H9 (cell line): ENCODE measurements at regions not wholly inside any gene's neighbourhood (a gene's known extent, or its start where the extent isn't known, plus 50 kb on each side); places are given as distances from the start of the nearest gene placed in this dataset.

Experiments
- DNase-seq: peaks from one replicate; pipeline ENCODE4 v3.0.0-alpha.2; 2017
- H2AFZ ChIP-seq: one replicate; pipeline ENCODE4 v1.6.1; 2013; ENCODE audit warnings: mild to moderate bottlenecking, low read length, control low read depth, moderate library complexity
- H2AK5ac ChIP-seq: 2 replicates; pipeline ENCODE4 v1.6.1; 2013; ENCODE audit warnings: low read length, control low read depth, mixed read lengths; ENCODE audit not compliant: insufficient read length
- H2BK120ac ChIP-seq: one replicate; pipeline ENCODE4 v1.6.1; 2013; ENCODE audit warnings: low read depth, mild to moderate bottlenecking, low read length, control low read depth, inconsistent platforms; ENCODE audit not compliant: poor library complexity, severe bottlenecking
- H2BK12ac ChIP-seq: 2 replicates; pipeline ENCODE4 v1.6.1; 2013; ENCODE audit warnings: low read length, control low read depth, mixed read lengths, low read depth; ENCODE audit not compliant: insufficient read length
- H2BK15ac ChIP-seq: 2 replicates; pipeline ENCODE4 v1.6.1; 2013; ENCODE audit warnings: low read depth, low read length, control low read depth
- H2BK20ac ChIP-seq: one replicate; pipeline ENCODE4 v1.6.1; 2013; ENCODE audit warnings: low read depth, mild to moderate bottlenecking, low read length, control low read depth, inconsistent platforms; ENCODE audit not compliant: poor library complexity, severe bottlenecking
- H2BK5ac ChIP-seq: 2 replicates; pipeline ENCODE4 v1.6.1; 2013; ENCODE audit warnings: low read length, control low read depth, mixed read lengths; ENCODE audit not compliant: insufficient read length
- H3K14ac ChIP-seq: 2 replicates; pipeline ENCODE4 v1.6.1; 2013; ENCODE audit warnings: low read length, control low read depth; ENCODE audit not compliant: insufficient read depth
- H3K18ac ChIP-seq: 2 replicates; pipeline ENCODE4 v1.6.1; 2013; ENCODE audit warnings: low read depth, mild to moderate bottlenecking, mixed read lengths, low read length, control low read depth; ENCODE audit not compliant: insufficient read length
- H3K23ac ChIP-seq: 2 replicates; pipeline ENCODE4 v1.6.1; 2013; ENCODE audit warnings: low read length, control low read depth, mixed read lengths, low read depth; ENCODE audit not compliant: insufficient read length
- H3K23me2 ChIP-seq: 2 replicates; pipeline ENCODE4 v1.6.1; 2013; ENCODE audit warnings: low read depth, mild to moderate bottlenecking, mixed read lengths, low read length, control low read depth; ENCODE audit not compliant: insufficient read length, poor library complexity, severe bottlenecking
- H3K27ac ChIP-seq: 2 replicates; pipeline ENCODE4 v1.5.1; 2013; ENCODE audit warnings: low read length, control low read depth, mixed read lengths, low read depth; ENCODE audit not compliant: insufficient read length
- H3K27me3 ChIP-seq: 2 replicates; pipeline ENCODE4 v1.6.1; 2013; ENCODE audit warnings: low read length, control low read depth, inconsistent platforms; ENCODE audit not compliant: insufficient read depth
- H3K4ac ChIP-seq: 2 replicates; pipeline ENCODE4 v1.6.1; 2013; ENCODE audit warnings: low read depth, mild to moderate bottlenecking, control low read depth, inconsistent platforms, low read length, moderate library complexity
- H3K4me1 ChIP-seq: 2 replicates; pipeline ENCODE4 v1.6.1; 2013; ENCODE audit warnings: low read length, control low read depth, inconsistent platforms; ENCODE audit not compliant: insufficient read depth
- H3K4me2 ChIP-seq: 2 replicates; pipeline ENCODE4 v1.6.1; 2013; ENCODE audit warnings: low read length, control low read depth, mixed read lengths; ENCODE audit not compliant: insufficient read length, insufficient read depth
- H3K56ac ChIP-seq: 2 replicates; pipeline ENCODE4 v1.6.1; 2013; ENCODE audit warnings: low read depth, mild to moderate bottlenecking, mixed read lengths, low read length, control low read depth; ENCODE audit not compliant: insufficient read length
- H3K79me1 ChIP-seq: 2 replicates; pipeline ENCODE4 v1.6.1; 2013; ENCODE audit warnings: low read depth, mild to moderate bottlenecking, moderate library complexity, low read length, control low read depth, inconsistent platforms; ENCODE audit not compliant: insufficient read depth, poor library complexity, severe bottlenecking
- H3K79me2 ChIP-seq: 2 replicates; pipeline ENCODE4 v1.6.1; 2013; ENCODE audit warnings: low read length, control low read depth, inconsistent platforms; ENCODE audit not compliant: insufficient read depth
- H3K9ac ChIP-seq: 2 replicates; pipeline ENCODE4 v1.6.1; 2013; ENCODE audit warnings: low read length, control low read depth, mixed read lengths; ENCODE audit not compliant: insufficient read length; ENCODE audit errors: extremely low read depth
- H3K9me3 ChIP-seq: one replicate; pipeline ENCODE4 v1.6.1; 2013; ENCODE audit warnings: low read depth, low read length, inconsistent platforms; ENCODE audit not compliant: control insufficient read depth
- H3T11ph ChIP-seq: one replicate; pipeline ENCODE4 v1.6.1; 2013; ENCODE audit warnings: mild to moderate bottlenecking, low read length, control low read depth, inconsistent platforms
- H4K20me1 ChIP-seq: one replicate; pipeline ENCODE4 v1.6.1; 2013; ENCODE audit not compliant: control insufficient read depth, insufficient read length, insufficient read depth
- H4K5ac ChIP-seq: 2 replicates; pipeline ENCODE4 v1.6.1; 2013; ENCODE audit warnings: low read depth, mild to moderate bottlenecking, mixed read lengths, low read length, control low read depth; ENCODE audit not compliant: insufficient read length
- H4K8ac ChIP-seq: replicated peaks from 2 replicates; pipeline ENCODE4 v1.6.1; 2013; ENCODE audit warnings: low read length, control low read depth, mixed read lengths, low read depth; ENCODE audit not compliant: insufficient read length
- H4K91ac ChIP-seq: 2 replicates; pipeline ENCODE4 v1.6.1; 2013; ENCODE audit warnings: low read depth, mild to moderate bottlenecking, moderate library complexity, mixed read lengths, low read length, control low read depth; ENCODE audit not compliant: insufficient read length
- H3K27ac Mint-ChIP-seq, 3 experiments: 2 replicates in 2 of 3; 3 replicates in 1 of 3; pipeline ENCODE4 v1.8.0; 2020 to 2021; ENCODE audit warnings: mixed read lengths in 3 of 3, mild to moderate bottlenecking in 1 of 3, moderate library complexity in 1 of 3
- H3K27me3 Mint-ChIP-seq: 2 replicates; pipeline ENCODE4 v1.8.0; 2021; ENCODE audit warnings: low read depth, mild to moderate bottlenecking, moderate library complexity, mixed read lengths
- H3K36me3 Mint-ChIP-seq, 3 experiments: 2 replicates in 2 of 3; 3 replicates in 1 of 3; pipeline ENCODE4 v1.8.0; 2020 to 2021; ENCODE audit warnings: low read depth in 3 of 3, mixed read lengths in 3 of 3; ENCODE audit not compliant: insufficient read depth in 1 of 3
- H3K4me1 Mint-ChIP-seq, 2 experiments: 2 replicates each; pipeline ENCODE4 v1.8.0; 2020; ENCODE audit warnings: mixed read lengths in 2 of 2
- H3K4me3 Mint-ChIP-seq, 2 experiments: 2 replicates in 1 of 2; 3 replicates in 1 of 2; pipeline ENCODE4 v1.8.0; 2020 to 2021; ENCODE audit warnings: mild to moderate bottlenecking in 2 of 2, mixed read lengths in 2 of 2, moderate library complexity in 1 of 2
- H3K9me3 Mint-ChIP-seq, 2 experiments: 2 replicates in 1 of 2; 3 replicates in 1 of 2; pipeline ENCODE4 v1.8.0; 2020; ENCODE audit warnings: mild to moderate bottlenecking in 2 of 2, mixed read lengths in 2 of 2, moderate library complexity in 1 of 2
- WGBS: extraction: QIAGEN DNeasy Blood & Tissue Kit; methylation state at CpG from one replicate; pipeline ENCODE4 v1.1.7; 2013; ENCODE audit warnings: missing lambda C conversion rate, low lambda C conversion rate, mixed read lengths; ENCODE audit not compliant: insufficient read length; ENCODE audit errors: extremely low coverage; 5-methylcytosine and 5-hydroxymethylcytosine counted together
- TF ChIP-seq, protein P1 (sequence below): fragments of 200-600 bp; sonication (generic); conservative IDR thresholded peaks from 3 replicates; pipeline ENCODE4 v1.8.0; 2021; ENCODE audit warnings: antibody characterized with exemption, mild to moderate bottlenecking

DNA sequence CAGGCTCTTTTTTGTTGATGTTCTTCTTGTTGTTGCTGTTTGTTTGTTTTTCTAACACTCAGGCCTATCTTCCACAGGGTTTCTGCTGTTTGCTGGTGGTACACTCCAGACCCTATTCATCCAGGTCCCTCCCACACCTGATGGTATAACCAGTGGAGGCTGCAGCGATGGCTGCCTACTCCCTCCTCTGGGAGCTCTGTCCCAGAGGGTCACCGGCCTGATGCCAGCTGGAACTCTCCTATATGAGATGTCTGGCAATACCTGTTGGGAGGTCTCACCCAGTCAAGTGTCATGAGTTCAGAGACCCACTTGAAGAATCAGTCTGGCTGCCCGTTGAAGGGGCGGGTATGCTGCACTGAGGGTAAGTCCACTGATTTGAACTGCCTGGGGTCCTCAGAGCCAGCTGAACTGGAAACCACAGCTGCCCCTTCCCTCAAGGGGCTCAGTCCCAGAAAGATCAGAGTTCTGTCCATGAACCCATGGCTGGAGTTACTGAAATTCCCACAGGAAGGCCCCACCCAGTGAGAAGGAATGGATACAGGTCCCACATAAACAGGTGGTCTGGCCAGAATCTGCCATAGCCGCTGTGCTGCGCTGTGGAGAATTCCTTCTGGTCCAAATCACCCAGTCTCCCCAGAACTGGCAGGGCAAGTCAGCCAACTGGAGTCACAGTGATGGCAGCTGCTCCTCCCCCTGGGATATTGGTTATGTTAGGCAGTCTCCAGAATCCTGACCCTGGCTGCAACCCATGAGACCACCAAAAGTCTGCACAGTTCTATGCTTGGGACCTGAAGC is 664.4 kb downstream of the FRK start:
- no peaks in the 10 kb centered on the region for H3K79me2 ChIP-seq
- TF ChIP-seq, protein P1, sequence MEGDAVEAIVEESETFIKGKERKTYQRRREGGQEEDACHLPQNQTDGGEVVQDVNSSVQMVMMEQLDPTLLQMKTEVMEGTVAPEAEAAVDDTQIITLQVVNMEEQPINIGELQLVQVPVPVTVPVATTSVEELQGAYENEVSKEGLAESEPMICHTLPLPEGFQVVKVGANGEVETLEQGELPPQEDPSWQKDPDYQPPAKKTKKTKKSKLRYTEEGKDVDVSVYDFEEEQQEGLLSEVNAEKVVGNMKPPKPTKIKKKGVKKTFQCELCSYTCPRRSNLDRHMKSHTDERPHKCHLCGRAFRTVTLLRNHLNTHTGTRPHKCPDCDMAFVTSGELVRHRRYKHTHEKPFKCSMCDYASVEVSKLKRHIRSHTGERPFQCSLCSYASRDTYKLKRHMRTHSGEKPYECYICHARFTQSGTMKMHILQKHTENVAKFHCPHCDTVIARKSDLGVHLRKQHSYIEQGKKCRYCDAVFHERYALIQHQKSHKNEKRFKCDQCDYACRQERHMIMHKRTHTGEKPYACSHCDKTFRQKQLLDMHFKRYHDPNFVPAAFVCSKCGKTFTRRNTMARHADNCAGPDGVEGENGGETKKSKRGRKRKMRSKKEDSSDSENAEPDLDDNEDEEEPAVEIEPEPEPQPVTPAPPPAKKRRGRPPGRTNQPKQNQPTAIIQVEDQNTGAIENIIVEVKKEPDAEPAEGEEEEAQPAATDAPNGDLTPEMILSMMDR: no peak
- H3K27ac Mint-ChIP-seq: no peak overlapping the region; a peak in 1 of 7 replicates
- no peaks in the 10 kb centered on the region for H3K4me1 ChIP-seq
- H2BK15ac ChIP-seq: no peak overlapping the region
- H2AK5ac ChIP-seq: no peak overlapping the region
- H2AFZ ChIP-seq: no peak overlapping the region
- H3K9me3 Mint-ChIP-seq: peaks cover 12 to 19% of the 10 kb centered on the region in 2 experiments; a peak in 4 of 5 replicates
- H3K56ac ChIP-seq: no peak overlapping the region
- WGBS: no CpG with 5 or more reads among the region's 6 CpGs
- no peak overlapping the region for H2BK20ac ChIP-seq
- no peak overlapping the region for H2BK5ac ChIP-seq
- no peaks in the 10 kb centered on the region for H3K9me3 ChIP-seq
- no peak overlapping the region for H3K18ac ChIP-seq
- no peaks in the 10 kb centered on the region for H3K23me2 ChIP-seq
- no peak overlapping the region for H3K23ac ChIP-seq
- no peak overlapping the region for H2BK120ac ChIP-seq
- H3K14ac ChIP-seq: no peak overlapping the region
- H3K9ac ChIP-seq: no peak overlapping the region
- H4K5ac ChIP-seq: no peak overlapping the region
- H3K4me3 Mint-ChIP-seq: no peak overlapping the region
- peaks cover 4 to 19% (median 6%) of the 10 kb centered on the region in 3 experiments for H3K36me3 Mint-ChIP-seq
- no peak overlapping the region for H3T11ph ChIP-seq
- no peaks in the 10 kb centered on the region for H3K79me1 ChIP-seq
- H4K20me1 ChIP-seq: no peaks in the 10 kb centered on the region
- no peak for DNase-seq
- H3K27me3 ChIP-seq: no peaks in the 10 kb centered on the region
- H2BK12ac ChIP-seq: no peak overlapping the region
- no peak overlapping the region for H3K4me2 ChIP-seq
- no peak overlapping the region for H4K8ac ChIP-seq
- H3K27ac ChIP-seq: no peak overlapping the region
- peaks cover 0 to 3% of the 10 kb centered on the region in 2 experiments; a peak in 1 of 4 replicates for H3K4me1 Mint-ChIP-seq
- H3K4ac ChIP-seq: no peak overlapping the region
- no peaks in the 10 kb centered on the region; the same call in none of the 2 replicates for H3K27me3 Mint-ChIP-seq
- no peak overlapping the region for H4K91ac ChIP-seq
